ENCODE measurements at regions not wholly inside any gene's neighbourhood (a gene's known extent, or its start where the extent isn't known, plus 50 kb on each side); places are given as distances from the start of the nearest gene placed in this dataset.

GRCh38 chr3:113110267-113110666, 101.1 kb upstream of the BOC start:
- TF ChIP-seq CTCF (conservative IDR thresholded peaks at IDR 0.05; ENCODE audit: low read depth, low read length) = no peak
- TF ChIP-seq EZH2phosphoT487 (IDR thresholded peaks at IDR 0.05; ENCODE audit: borderline replicate concordance, low read length) = no peak
